GM13977 (cell line): ENCODE measurements at regions not wholly inside any gene's neighbourhood (a gene's known extent, or its start where the extent isn't known, plus 50 kb on each side); places are given as distances from the start of the nearest gene placed in this dataset.

ENCODE experiments used
- DNase-seq: peaks from one replicate; pipeline ENCODE4 v3.0.0; 2012; ENCODE audit warnings: low spot score
- CTCF ChIP-seq: IDR thresholded peaks from 2 replicates; pipeline ENCODE4 v1.5.1; 2012; ENCODE audit warnings: mild to moderate bottlenecking, control low read depth; ENCODE audit not compliant: insufficient read depth; ENCODE audit errors: extremely low read depth, missing control alignments
- in situ Hi-C: fragments of 300-500 bp; cut with MboI; formaldehyde crosslinking; loops from one replicate; pipeline ENCODE4 v1.12.0; 2022; ENCODE audit warnings: low sequenced_read_pairs, low pct_unique_long_range_greater_than_20kb, mixed read lengths, inconsistent platforms; ENCODE audit not compliant: unreplicated experiment

- in situ Hi-C loops: no loop called here
- TF ChIP-seq CTCF: no peak
- DNase-seq: no peak
Observed at GRCh38 chr3:159005137-159005536, 203.3 kb downstream of the MFSD1 start.

GRCh38 chr3:159007331-159007730, 205.5 kb downstream of the MFSD1 start:
- in situ Hi-C loops: no loop called here
- TF ChIP-seq CTCF: no peak
- DNase-seq: no peak

- no peak for TF ChIP-seq CTCF
- no peak for DNase-seq
- in situ Hi-C loops: no loop called here
Observed at GRCh38 chr3:159008401-159008800, 206.5 kb downstream of the MFSD1 start.

GRCh38 chr3:159018341-159018740, 216.5 kb downstream of the MFSD1 start:
- in situ Hi-C loops: no loop called here
- DNase-seq: no peak
- no peak for TF ChIP-seq CTCF

GRCh38 chr3:159025733-159026132, 223.9 kb downstream of the MFSD1 start:
- no peak for TF ChIP-seq CTCF
- DNase-seq: no peak
- in situ Hi-C loops: no loop called here

- no peak for DNase-seq
- in situ Hi-C loops: no loop called here
- no peak for TF ChIP-seq CTCF
Observed at GRCh38 chr3:159026510-159026909, 224.7 kb downstream of the MFSD1 start.

- no peak for DNase-seq
- TF ChIP-seq CTCF: no peak
- in situ Hi-C loops: no loop called here
Observed at GRCh38 chr3:159028706-159029105, 226.9 kb downstream of the MFSD1 start.
